Thymus (tissue), 11 donors: ENCODE measurements at regions not wholly inside any gene's neighbourhood (a gene's known extent, or its start where the extent isn't known, plus 50 kb on each side); places are given as distances from the start of the nearest gene placed in this dataset.

Source experiments
- DNase-seq, 9 donors: peaks; one replicate each; pipeline ENCODE4 v3.0.0-alpha.2; 2013; ENCODE audit warnings: low spot score in 9 of 9, low read depth in 6 of 9, missing footprints in 1 of 9
- H3K27ac ChIP-seq, 2 donors: one replicate each; pipeline ENCODE4 v1.5.1; 2013; ENCODE audit warnings: control low read depth in 1 of 2, low read depth in 1 of 2, low read length in 1 of 2, mild to moderate bottlenecking in 1 of 2, moderate library complexity in 1 of 2
- H3K27me3 ChIP-seq, 2 donors: one replicate each; pipeline ENCODE4 v1.5.1; 2013; ENCODE audit warnings: low read length in 1 of 2; ENCODE audit not compliant: control insufficient read depth in 2 of 2, insufficient read depth in 1 of 2
- H3K36me3 ChIP-seq, 2 donors: one replicate each; pipeline ENCODE4 v1.5.1; 2013; ENCODE audit warnings: low read length in 1 of 2, mild to moderate bottlenecking in 1 of 2, moderate library complexity in 1 of 2; ENCODE audit not compliant: control insufficient read depth in 2 of 2, insufficient read depth in 2 of 2
- H3K4me1 ChIP-seq, 2 donors: one replicate each; pipeline ENCODE4 v1.5.1; 2013; ENCODE audit warnings: low read length in 2 of 2; ENCODE audit not compliant: control insufficient read depth in 2 of 2, insufficient read depth in 2 of 2
- H3K4me3 ChIP-seq, 2 donors: one replicate each; pipeline ENCODE4 v1.5.1; 2013; ENCODE audit warnings: low read length in 2 of 2, control low read depth in 1 of 2, mild to moderate bottlenecking in 1 of 2
- H3K9me3 ChIP-seq, 2 donors: one replicate each; pipeline ENCODE4 v1.5.1; 2013; ENCODE audit warnings: low read length in 1 of 2, mild to moderate bottlenecking in 1 of 2; ENCODE audit not compliant: control insufficient read depth in 2 of 2, insufficient read depth in 1 of 2
- WGBS: extraction: QIAGEN DNeasy Blood & Tissue Kit; methylation state at CpG from one replicate; pipeline ENCODE4 v1.1.7; 2013; 5-methylcytosine and 5-hydroxymethylcytosine counted together
- donor health status: healthy.

- H3K4me1 ChIP-seq, result no peaks in the 10 kb centered on the region
- no peak for DNase-seq
- H3K9me3 ChIP-seq, result no peaks in the 10 kb centered on the region
- WGBS, result 96% methylated on average over 9 of the region's 9 CpGs
- H3K27me3 ChIP-seq, result no peaks in the 10 kb centered on the region
- no peaks in the 10 kb centered on the region for H3K36me3 ChIP-seq
- no peak overlapping the region for H3K27ac ChIP-seq
- H3K4me3 ChIP-seq, result no peak overlapping the region
Measured at GRCh38 chr18:70426818-70427217, 138.0 kb downstream of the SOCS6 start.

- H3K36me3 ChIP-seq, result no peaks in the 10 kb centered on the region
- H3K9me3 ChIP-seq, result no peaks in the 10 kb centered on the region
- no peaks in the 10 kb centered on the region for H3K4me1 ChIP-seq
- WGBS, result 96% methylated on average over 3 of the region's 3 CpGs
- no peaks in the 10 kb centered on the region for H3K27me3 ChIP-seq
- DNase-seq, result no peak
- no peak overlapping the region for H3K27ac ChIP-seq
- H3K4me3 ChIP-seq, result no peak overlapping the region
Measured at GRCh38 chr18:70425236-70425635, 136.4 kb downstream of the SOCS6 start.

- H3K27ac ChIP-seq, result no peak overlapping the region
- H3K4me3 ChIP-seq, result no peak overlapping the region
- H3K36me3 ChIP-seq, result no peaks in the 10 kb centered on the region
- 84% methylated on average over 4 of the region's 4 CpGs for WGBS
- H3K9me3 ChIP-seq, result no peaks in the 10 kb centered on the region
- no peaks in the 10 kb centered on the region for H3K27me3 ChIP-seq
- DNase-seq, result no peak
- H3K4me1 ChIP-seq, result no peaks in the 10 kb centered on the region
Measured at GRCh38 chr18:70423988-70424387, 135.1 kb downstream of the SOCS6 start.

GRCh38 chr18:70423120-70423519 lies 134.3 kb downstream of the SOCS6 start:
- 58% methylated on average over 5 of the region's 5 CpGs for WGBS
- no peak for DNase-seq
- no peaks in the 10 kb centered on the region for H3K9me3 ChIP-seq
- H3K27ac ChIP-seq, result no peak overlapping the region
- H3K27me3 ChIP-seq, result no peaks in the 10 kb centered on the region
- H3K4me1 ChIP-seq, result no peaks in the 10 kb centered on the region
- no peak overlapping the region for H3K4me3 ChIP-seq
- H3K36me3 ChIP-seq, result no peaks in the 10 kb centered on the region

GRCh38 chr18:70422391-70422965 lies 133.6 kb downstream of the SOCS6 start:
- WGBS, result 98% methylated on average over 1 of the region's 1 CpG
- H3K4me1 ChIP-seq, result no peaks in the 10 kb centered on the region
- H3K4me3 ChIP-seq, result no peak overlapping the region
- no peak for DNase-seq
- H3K27me3 ChIP-seq, result no peaks in the 10 kb centered on the region
- no peaks in the 10 kb centered on the region for H3K9me3 ChIP-seq
- H3K27ac ChIP-seq, result no peak overlapping the region
- H3K36me3 ChIP-seq, result no peaks in the 10 kb centered on the region

- H3K27ac ChIP-seq, result no peak overlapping the region
- DNase-seq, result no peak
- H3K4me3 ChIP-seq, result no peak overlapping the region
- no peaks in the 10 kb centered on the region for H3K27me3 ChIP-seq
- no peaks in the 10 kb centered on the region for H3K9me3 ChIP-seq
- WGBS, result 84% methylated on average over 8 of the region's 8 CpGs
- no peaks in the 10 kb centered on the region for H3K4me1 ChIP-seq
- H3K36me3 ChIP-seq, result no peaks in the 10 kb centered on the region
Measured at GRCh38 chr18:70421471-70422390, 132.9 kb downstream of the SOCS6 start.

GRCh38 chr18:70420146-70420898 lies 131.5 kb downstream of the SOCS6 start:
- DNase-seq, result no peak
- H3K4me1 ChIP-seq, result no peaks in the 10 kb centered on the region
- no peaks in the 10 kb centered on the region for H3K36me3 ChIP-seq
- H3K9me3 ChIP-seq, result no peaks in the 10 kb centered on the region
- WGBS, result 87% methylated on average over 4 of the region's 4 CpGs
- no peaks in the 10 kb centered on the region for H3K27me3 ChIP-seq
- H3K4me3 ChIP-seq, result no peak overlapping the region
- H3K27ac ChIP-seq, result no peak overlapping the region

- WGBS, result 88% methylated on average over 3 of the region's 3 CpGs
- H3K4me1 ChIP-seq, result no peaks in the 10 kb centered on the region
- H3K27me3 ChIP-seq, result no peaks in the 10 kb centered on the region
Measured at GRCh38 chr18:70419526-70419925, 130.7 kb downstream of the SOCS6 start.

More at GRCh38 chr18:70419526-70419925, 130.7 kb downstream of the SOCS6 start:
- Histone ChIP-seq H3K4me3 (no peak overlapping the region), H3K27ac (no peak overlapping the region), H3K36me3 (no peaks in the 10 kb centered on the region), H3K9me3 (no peaks in the 10 kb centered on the region)
- no peak for DNase-seq
